SIG-M5 treated with dmso at 0.1 percent for 504 hours (cell line): ENCODE measurements at regions not wholly inside any gene's neighbourhood (a gene's known extent, or its start where the extent isn't known, plus 50 kb on each side); places are given as distances from the start of the nearest gene placed in this dataset.

ENCODE experiments used
- DNase-seq: peaks from one replicate; lab custom pipeline; 2025; ENCODE audit not compliant: unreplicated experiment; lab: John Stamatoyannopoulos, UW

- DNase-seq: no peak
These were observed 325.2 kb downstream of the DRD1 start for GRCh38 chr5:175118700-175119309.

GRCh38 chr5:175116466-175117048 is 327.4 kb downstream of the DRD1 start:
- no peak for DNase-seq

GRCh38 chr5:175115831-175116230 is 328.2 kb downstream of the DRD1 start:
- DNase-seq: no peak

GRCh38 chr5:175113947-175114346 is 330.0 kb downstream of the DRD1 start:
- no peak for DNase-seq

GRCh38 chr5:175109058-175109755 is 334.8 kb downstream of the DRD1 start:
- DNase-seq: no peak

- no peak for DNase-seq
These were observed 336.1 kb downstream of the DRD1 start for GRCh38 chr5:175107865-175108264.

GRCh38 chr5:175107028-175107588 is 336.9 kb downstream of the DRD1 start:
- no peak for DNase-seq

GRCh38 chr5:175104677-175105076 is 339.3 kb downstream of the DRD1 start:
- DNase-seq: no peak

- no peak for DNase-seq
These were observed 340.2 kb downstream of the DRD1 start for GRCh38 chr5:175103746-175104145.

- no peak for DNase-seq
These were observed 341.3 kb downstream of the DRD1 start for GRCh38 chr5:175102717-175103116.

- DNase-seq: no peak
These were observed 345.7 kb downstream of the DRD1 start for GRCh38 chr5:175098301-175098700.

- no peak for DNase-seq
These were observed 347.4 kb downstream of the DRD1 start for GRCh38 chr5:175096469-175097165.

- no peak for DNase-seq
These were observed 349.5 kb downstream of the DRD1 start for GRCh38 chr5:175094461-175094860.

GRCh38 chr5:175092691-175093090 is 351.3 kb downstream of the DRD1 start:
- no peak for DNase-seq

- DNase-seq: no peak
These were observed 355.0 kb downstream of the DRD1 start for GRCh38 chr5:175088963-175089362.

- DNase-seq: no peak
These were observed 358.6 kb downstream of the MSX2 start for GRCh38 chr5:175082866-175083590.

GRCh38 chr5:175082346-175082745 is 358.0 kb downstream of the MSX2 start:
- DNase-seq: no peak

- DNase-seq: no peak
These were observed 355.3 kb downstream of the MSX2 start for GRCh38 chr5:175079707-175080106.

GRCh38 chr5:175070283-175070682 is 345.9 kb downstream of the MSX2 start:
- no peak for DNase-seq

- DNase-seq: no peak
These were observed 335.9 kb downstream of the MSX2 start for GRCh38 chr5:175060257-175060656.

- no peak for DNase-seq
These were observed 335.4 kb downstream of the MSX2 start for GRCh38 chr5:175059687-175060211.
